GM19238 (cell line): ENCODE measurements at regions not wholly inside any gene's neighbourhood (a gene's known extent, or its start where the extent isn't known, plus 50 kb on each side); places are given as distances from the start of the nearest gene placed in this dataset.

Experiments
- DNase-seq: peaks from one replicate; pipeline ENCODE4 v3.0.0; 2011; ENCODE audit warnings: low spot score; ENCODE audit not compliant: insufficient read length

DNA sequence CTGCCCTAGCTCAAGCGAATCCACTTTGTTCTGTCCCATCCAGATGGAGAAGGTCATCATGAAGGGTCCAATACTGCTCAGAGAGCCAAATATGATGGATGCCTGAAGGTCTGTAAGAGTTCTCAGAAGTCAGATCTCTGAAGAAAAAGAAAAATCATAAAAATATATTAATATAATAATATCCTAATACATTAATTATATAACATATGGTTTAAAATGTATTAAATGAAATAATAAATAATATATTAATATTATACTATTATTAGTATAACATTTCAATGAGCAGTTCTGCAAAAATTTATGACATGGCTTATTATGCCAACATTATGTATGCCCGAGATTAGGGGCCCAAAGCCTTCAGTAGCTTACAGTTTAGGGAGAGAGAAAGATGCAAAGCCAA is 78.2 kb upstream of the GPR12 start:
- no peak for DNase-seq

DNA sequence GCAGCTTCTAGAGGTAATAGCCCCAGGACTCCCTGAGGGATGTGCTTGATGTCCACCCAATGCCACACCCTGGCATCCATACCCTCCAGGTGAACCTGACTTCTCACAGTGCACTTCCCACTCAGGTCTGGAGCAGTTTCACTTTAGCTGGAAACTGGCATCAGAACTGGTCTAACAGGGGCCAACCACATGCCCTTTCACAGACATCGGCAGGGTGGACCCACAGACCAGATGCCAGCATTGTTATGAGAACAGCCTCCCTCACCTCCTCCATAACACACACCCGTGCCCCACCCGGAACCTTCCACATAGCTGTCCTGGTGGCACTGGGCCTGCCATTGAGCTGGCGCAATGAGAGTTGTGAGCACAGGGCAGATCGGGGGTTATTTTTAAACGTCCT is 77.4 kb upstream of the GPR12 start:
- DNase-seq: no peak

DNA sequence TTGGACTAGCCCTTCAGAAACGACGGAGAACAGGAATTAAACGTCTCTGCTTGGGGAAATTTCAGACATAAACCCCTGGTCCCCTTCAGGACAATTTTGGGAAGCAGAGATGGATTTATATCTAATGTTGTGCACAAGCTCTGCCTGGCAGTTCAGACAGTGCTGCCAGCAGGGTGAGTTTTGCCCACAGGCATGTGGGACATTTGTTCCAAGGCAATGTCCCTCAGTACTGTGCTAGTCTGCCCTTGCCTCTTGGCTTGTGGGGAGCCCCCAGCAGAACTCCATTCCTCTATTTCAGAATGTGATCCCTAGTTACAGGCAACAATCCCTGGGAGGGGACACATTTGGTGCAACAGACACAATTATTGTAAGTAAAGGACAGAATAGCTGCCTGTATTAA is 76.5 kb upstream of the GPR12 start:
- no peak for DNase-seq

DNA sequence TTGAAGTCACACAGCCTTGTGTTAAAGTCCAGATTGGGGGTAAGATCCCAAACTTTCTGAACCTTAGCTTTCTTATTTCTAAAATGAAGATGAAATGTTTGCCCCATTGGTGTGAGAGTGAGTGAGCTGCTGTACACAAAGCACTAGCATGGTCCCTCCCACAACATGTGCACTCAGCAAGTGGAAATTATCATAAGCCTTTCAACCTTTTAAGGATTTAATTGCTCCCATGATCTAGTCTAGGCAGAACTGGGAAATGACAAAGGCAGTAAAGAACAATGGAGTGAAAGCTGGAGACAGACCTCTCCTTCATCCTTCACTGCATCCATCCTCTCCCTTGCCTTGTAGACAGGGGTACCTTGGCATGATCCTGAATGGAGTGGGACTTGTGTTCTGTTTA is 76.0 kb upstream of the GPR12 start:
- DNase-seq: no peak

DNA sequence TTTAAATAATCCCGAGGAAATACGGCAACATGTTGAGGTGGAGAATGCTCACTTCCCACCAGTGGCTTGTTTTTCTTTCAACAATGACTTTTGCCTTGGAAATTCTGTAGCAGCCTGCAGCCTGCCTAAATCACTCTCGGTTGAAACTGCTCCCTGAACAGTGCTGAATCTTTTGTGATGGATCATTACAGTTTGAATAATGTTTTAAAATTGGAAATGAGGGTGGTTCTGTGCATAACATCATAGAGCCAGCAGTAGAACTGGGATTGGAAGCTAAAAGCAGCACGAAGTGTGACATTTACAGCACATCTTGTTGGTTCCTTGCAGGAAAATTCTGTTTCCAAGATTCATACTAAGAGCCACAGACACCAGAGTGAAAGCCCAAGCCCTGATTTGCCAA is 74.1 kb upstream of the GPR12 start:
- no peak for DNase-seq

- no peak for DNase-seq
Measured at GRCh38 chr13:26831336-26831908, 70.8 kb upstream of the GPR12 start.

GRCh38 chr13:26829716-26830115 is 69.1 kb upstream of the GPR12 start:
- no peak for DNase-seq

GRCh38 chr13:26824581-26824980 is 64.0 kb upstream of the GPR12 start:
- DNase-seq: no peak

DNA sequence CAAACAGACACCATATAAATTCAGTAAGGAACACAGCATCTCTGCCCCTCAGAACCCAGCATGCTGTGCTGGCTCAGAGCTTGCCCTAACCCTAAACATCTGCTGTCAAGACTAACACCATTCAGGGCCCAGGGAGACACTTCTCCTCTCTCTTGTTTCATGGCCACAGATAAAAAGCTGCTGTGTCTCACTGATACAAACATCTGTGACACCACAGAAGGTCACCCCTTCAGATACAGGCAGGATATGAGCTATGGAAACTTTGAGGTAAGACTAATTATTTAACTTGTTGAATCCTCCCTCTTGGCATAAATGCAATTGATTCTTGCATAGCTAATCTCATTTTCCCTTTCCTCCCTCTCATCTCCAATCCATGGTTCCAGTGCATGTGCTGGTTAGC is 61.6 kb upstream of the GPR12 start:
- no peak for DNase-seq

GRCh38 chr13:26821672-26822071 is 61.1 kb upstream of the GPR12 start:
- DNase-seq: no peak

DNA sequence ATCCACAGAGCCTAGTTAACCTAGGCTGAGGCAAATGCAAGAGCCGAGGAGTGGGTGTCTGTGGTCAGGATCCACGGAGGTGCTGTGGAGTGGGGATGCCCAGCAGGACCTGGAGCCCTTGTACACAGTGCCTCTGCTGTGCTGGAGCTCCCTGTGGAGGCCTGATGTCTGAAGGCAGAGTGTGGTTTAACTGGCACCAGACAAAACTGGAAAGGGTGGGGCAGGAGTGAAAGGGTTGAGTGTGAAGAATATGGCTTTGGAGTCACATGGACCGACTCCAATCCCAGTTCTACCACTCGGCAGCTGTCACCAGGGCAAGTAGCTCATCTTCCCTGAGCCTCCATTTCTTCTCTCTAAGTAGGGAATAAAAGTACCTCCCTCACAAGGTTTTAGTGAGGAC is 60.3 kb upstream of the GPR12 start:
- no peak for DNase-seq

GRCh38 chr13:26819046-26819445 is 58.5 kb upstream of the GPR12 start:
- no peak for DNase-seq

- DNase-seq: no peak
Measured at GRCh38 chr13:26816881-26817280, 56.3 kb upstream of the GPR12 start.

DNA sequence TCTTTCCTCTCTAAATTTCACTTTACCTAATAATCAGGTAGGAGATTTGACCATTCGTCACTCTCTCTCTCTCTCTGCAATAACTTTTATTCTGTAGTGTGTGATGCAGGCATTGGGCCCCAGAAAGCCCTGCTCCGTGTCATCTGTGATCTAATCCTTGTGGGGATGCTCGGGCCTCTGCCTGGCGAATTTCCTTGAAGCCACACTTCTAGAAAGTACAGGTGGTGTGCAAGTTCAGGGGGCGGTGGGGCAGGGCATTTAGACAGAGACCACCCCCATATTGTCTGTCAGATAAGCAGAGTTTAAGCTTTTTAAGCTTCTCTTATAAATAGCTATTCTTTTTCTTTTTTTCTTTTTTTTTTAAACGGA is 53.4 kb upstream of the GPR12 start:
- no peak for DNase-seq

GRCh38 chr13:26813321-26813979 is 52.9 kb upstream of the GPR12 start:
- DNase-seq: no peak

GRCh38 chr13:26811581-26811980 is 51.0 kb upstream of the GPR12 start:
- no peak for DNase-seq
